Memory B cell (primary cell): ENCODE measurements at regions not wholly inside any gene's neighbourhood (a gene's known extent, or its start where the extent isn't known, plus 50 kb on each side); places are given as distances from the start of the nearest gene placed in this dataset.

ENCODE experiments used
- ATAC-seq: fragments of 150-1000 bp; cut with Tn5 transposase; 2 replicates; pipeline ENCODE4 v1.10.0; 2021; ENCODE audit warnings: low read depth, mild to moderate bottlenecking, moderate library complexity
- DNase-seq, 2 donors: peaks; one replicate each; pipeline ENCODE4 v3.0.0; 2022; ENCODE audit warnings: low spot score in 2 of 2
- H3K27ac Mint-ChIP-seq: one replicate; pipeline ENCODE4 v1.8.0; 2022; ENCODE audit warnings: mild to moderate bottlenecking, moderate library complexity, mixed read lengths
- H3K27me3 Mint-ChIP-seq: one replicate; pipeline ENCODE4 v1.8.0; 2022; ENCODE audit warnings: mixed read lengths
- H3K36me3 Mint-ChIP-seq: one replicate; pipeline ENCODE4 v1.8.0; 2022; ENCODE audit warnings: mild to moderate bottlenecking, mixed read lengths
- H3K4me1 Mint-ChIP-seq: one replicate; pipeline ENCODE4 v1.8.0; 2022; ENCODE audit warnings: mixed read lengths
- H3K4me3 Mint-ChIP-seq: one replicate; pipeline ENCODE4 v1.8.0; 2022; ENCODE audit warnings: mild to moderate bottlenecking, moderate library complexity, mixed read lengths
- H3K9me3 Mint-ChIP-seq: one replicate; pipeline ENCODE4 v1.8.0; 2022; ENCODE audit warnings: mixed read lengths

DNA sequence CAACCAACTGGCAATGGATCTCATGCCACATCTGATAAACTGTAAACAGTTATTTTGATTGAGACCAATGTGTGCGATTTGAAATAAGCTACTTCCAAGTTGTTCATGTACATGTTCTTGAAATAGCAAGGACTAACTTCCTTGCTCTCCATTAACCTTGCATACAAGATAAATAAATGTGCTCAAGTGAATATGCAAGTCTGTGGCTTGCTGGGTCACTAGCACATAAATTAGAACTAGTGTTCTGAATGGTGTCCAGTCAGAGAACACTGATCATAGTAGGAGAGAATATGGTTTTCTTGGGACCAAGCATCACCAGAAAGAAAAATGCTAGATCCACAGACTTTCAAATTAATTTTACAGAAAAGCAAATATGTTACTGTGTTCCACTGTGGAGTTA lies 640.0 kb upstream of the CCDC54 start:
- no peaks in the 10 kb centered on the region for H3K36me3 Mint-ChIP-seq
- ATAC-seq: no peak
- H3K27ac Mint-ChIP-seq: no peak overlapping the region
- H3K4me3 Mint-ChIP-seq: no peak overlapping the region
- no peaks in the 10 kb centered on the region for H3K27me3 Mint-ChIP-seq
- no peaks in the 10 kb centered on the region for H3K9me3 Mint-ChIP-seq
- DNase-seq: no peak
- H3K4me1 Mint-ChIP-seq: no peaks in the 10 kb centered on the region

DNA sequence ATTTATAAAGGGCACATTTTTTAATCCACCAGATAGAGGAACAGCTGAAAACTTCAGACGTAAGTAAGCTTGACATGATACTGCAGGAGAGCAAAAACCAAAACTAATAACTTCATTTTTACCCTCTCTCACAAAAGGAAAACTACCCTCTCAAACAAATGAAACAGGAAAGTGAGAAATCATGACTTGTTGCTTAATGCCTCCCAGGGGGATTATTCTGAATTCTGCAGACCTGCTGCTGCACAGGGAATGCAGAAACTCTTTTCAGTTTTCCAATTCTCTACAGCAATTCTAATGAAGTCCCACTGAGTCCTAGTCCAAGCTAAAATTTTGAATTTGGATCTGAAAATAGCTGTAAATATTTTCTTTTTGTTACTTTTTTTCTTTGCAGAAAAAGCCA lies 637.1 kb upstream of the CCDC54 start:
- no peak for ATAC-seq
- H3K27me3 Mint-ChIP-seq: no peaks in the 10 kb centered on the region
- DNase-seq: no peak
- H3K27ac Mint-ChIP-seq: no peak overlapping the region
- H3K4me3 Mint-ChIP-seq: no peak overlapping the region
- no peaks in the 10 kb centered on the region for H3K9me3 Mint-ChIP-seq
- no peaks in the 10 kb centered on the region for H3K36me3 Mint-ChIP-seq
- H3K4me1 Mint-ChIP-seq: no peaks in the 10 kb centered on the region

DNA sequence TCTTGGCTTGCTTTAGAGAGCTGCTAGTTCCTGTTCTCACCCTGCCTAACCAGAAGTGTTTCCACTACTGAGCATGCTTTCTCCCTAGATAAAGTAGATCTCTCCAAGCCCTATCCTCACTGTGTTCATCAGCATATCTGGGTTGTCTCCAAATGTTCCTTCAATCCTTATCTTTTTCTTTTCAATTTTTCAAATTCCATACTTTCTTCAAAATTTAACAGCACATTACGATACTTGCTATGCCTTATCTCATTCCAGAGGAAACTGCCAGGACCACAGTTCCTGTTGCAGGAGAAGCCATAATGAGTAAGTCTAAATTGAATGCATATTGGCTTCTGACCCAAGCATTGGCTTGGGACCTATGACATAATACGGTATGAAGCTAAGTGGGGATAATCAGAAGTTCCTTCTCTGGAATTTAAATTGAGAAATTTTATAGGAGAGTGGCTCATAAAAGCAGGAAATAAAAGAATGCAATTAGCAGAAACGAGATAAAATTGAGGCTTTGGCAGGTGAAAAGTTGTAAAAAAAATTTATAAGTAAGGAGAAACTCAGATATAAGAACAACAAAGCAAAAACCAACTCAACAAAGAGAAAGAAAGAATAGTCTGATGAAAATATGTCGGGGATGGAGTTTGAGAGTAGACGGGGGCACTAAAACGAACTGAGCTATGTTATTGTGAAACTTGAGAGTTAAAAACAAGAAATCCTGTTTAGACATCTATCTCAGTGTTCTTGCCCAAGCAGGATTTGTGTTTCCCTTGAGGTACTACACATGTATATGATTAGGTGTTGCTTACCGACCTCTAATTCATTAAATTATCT lies 631.7 kb upstream of the CCDC54 start:
- no peaks in the 10 kb centered on the region for H3K4me1 Mint-ChIP-seq
- DNase-seq (no peak), ATAC-seq (no peak)
- no peaks in the 10 kb centered on the region for H3K9me3 Mint-ChIP-seq
- no peaks in the 10 kb centered on the region for H3K36me3 Mint-ChIP-seq
- no peak overlapping the region for H3K4me3 Mint-ChIP-seq
- H3K27ac Mint-ChIP-seq: no peak overlapping the region
- H3K27me3 Mint-ChIP-seq: peaks cover 5% of the 10 kb centered on the region

DNA sequence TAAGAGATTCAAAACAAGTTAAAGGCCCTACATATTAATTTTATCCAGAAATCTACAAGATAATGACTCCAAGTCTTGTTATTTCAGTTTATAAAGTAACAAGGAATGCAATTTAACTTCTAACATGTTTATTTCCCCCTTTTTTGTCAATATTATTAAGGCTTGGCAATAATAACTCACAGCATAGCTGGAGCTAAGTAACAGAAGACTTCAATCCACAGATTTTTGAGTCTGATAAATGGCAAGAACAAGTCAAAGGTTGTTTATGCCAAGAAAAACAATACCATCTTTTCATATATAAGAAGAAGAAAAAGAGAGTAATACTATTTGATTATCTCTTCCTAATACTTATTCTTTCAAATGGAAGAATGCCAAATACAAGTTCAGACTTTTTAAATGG lies 631.0 kb upstream of the CCDC54 start:
- Mint-ChIP-seq H3K27ac (no peak overlapping the region), H3K36me3 (no peaks in the 10 kb centered on the region), H3K9me3 (no peaks in the 10 kb centered on the region), H3K4me3 (no peak overlapping the region), H3K27me3 (peaks cover 5% of the 10 kb centered on the region), H3K4me1 (no peaks in the 10 kb centered on the region)
- DNase-seq (no peak), ATAC-seq (no peak)

DNA sequence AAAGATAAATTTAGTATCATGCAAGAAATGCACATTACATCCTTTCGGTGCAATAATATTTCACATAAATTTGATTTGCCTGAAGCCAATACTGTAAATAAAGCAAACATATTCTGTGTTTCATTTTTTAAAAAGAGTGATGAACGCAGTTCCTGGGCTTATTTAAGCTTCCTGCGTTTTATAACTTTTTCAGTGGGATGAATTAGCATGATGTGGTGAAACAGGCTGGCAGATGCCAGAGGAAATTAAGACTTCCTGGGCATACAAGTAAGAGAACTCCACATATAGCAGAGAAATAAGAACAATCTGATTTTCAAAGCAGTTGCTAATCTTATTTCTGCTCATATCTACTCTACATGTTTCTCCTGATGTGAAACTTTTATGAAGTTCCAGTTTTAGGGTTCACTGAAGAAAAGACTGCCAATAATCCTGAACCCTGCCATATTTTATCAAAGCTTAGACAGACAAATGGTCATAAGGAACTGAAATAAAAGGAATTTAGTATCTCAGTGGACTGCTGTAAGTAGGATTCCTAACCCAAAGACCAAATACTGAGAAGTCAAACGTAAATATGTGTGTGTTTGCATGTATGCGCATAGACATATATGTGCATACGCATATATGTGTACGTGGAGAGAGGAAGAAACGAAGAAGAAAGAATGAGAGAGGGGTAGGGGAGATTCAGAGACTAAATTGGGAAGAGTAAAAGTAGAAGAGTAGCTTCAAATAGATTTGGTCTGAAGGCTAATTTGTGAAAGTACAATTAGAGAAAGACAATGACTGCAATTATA lies 628.6 kb upstream of the CCDC54 start:
- peaks cover 5% of the 10 kb centered on the region for H3K27me3 Mint-ChIP-seq
- H3K27ac Mint-ChIP-seq: no peak overlapping the region
- no peak for DNase-seq
- H3K9me3 Mint-ChIP-seq: no peaks in the 10 kb centered on the region
- no peak overlapping the region for H3K4me3 Mint-ChIP-seq
- no peaks in the 10 kb centered on the region for H3K4me1 Mint-ChIP-seq
- H3K36me3 Mint-ChIP-seq: no peaks in the 10 kb centered on the region
- no peak for ATAC-seq

DNA sequence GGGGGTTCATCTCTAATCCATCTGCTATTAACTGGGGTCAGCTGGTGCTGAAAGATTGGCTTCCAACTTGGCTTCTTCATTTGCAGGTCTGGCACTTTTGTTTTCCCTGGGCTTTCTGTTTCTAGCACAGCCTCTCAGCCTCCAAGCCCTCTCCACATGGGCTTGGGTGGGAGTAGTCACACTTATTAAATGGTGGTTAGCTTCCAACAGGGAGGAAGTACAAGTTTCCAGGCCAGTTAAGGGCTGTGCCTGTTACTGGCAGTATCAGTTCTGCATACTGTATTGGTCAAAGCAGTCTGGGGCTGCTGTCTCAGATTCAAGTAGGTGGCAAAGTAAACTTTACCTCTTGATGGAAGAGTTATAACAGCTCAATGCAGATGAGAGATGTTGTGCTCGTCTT lies 627.1 kb upstream of the CCDC54 start:
- no peak for DNase-seq
- no peaks in the 10 kb centered on the region for H3K4me1 Mint-ChIP-seq
- no peak for ATAC-seq
- H3K27me3 Mint-ChIP-seq: peaks cover 5% of the 10 kb centered on the region
- no peak overlapping the region for H3K27ac Mint-ChIP-seq
- H3K36me3 Mint-ChIP-seq: no peaks in the 10 kb centered on the region
- peaks cover 5% of the 10 kb centered on the region for H3K9me3 Mint-ChIP-seq
- H3K4me3 Mint-ChIP-seq: no peak overlapping the region

DNA sequence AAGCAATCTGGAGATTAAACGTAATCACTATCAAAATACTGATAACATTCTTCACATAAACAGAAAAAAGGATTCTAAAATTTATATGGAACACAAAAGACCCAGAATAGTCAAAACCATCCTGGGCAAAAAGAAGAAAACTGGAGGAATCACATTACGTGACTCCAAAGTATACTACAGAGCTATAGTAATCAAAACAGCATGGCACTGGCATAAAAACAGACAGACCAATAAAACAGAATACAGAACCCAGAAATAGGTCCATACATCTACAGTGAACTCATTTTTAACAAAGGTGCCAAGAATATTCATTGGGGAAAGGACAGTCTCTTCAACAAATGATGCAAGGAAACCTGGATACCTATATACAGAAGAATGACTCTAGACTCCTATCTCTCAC lies 621.9 kb upstream of the CCDC54 start:
- Mint-ChIP-seq H3K9me3 (peaks cover 6% of the 10 kb centered on the region), H3K27ac (no peak overlapping the region), H3K27me3 (no peaks in the 10 kb centered on the region), H3K36me3 (no peaks in the 10 kb centered on the region), H3K4me1 (no peaks in the 10 kb centered on the region), H3K4me3 (no peak overlapping the region)
- ATAC-seq (no peak), DNase-seq (no peak)

DNA sequence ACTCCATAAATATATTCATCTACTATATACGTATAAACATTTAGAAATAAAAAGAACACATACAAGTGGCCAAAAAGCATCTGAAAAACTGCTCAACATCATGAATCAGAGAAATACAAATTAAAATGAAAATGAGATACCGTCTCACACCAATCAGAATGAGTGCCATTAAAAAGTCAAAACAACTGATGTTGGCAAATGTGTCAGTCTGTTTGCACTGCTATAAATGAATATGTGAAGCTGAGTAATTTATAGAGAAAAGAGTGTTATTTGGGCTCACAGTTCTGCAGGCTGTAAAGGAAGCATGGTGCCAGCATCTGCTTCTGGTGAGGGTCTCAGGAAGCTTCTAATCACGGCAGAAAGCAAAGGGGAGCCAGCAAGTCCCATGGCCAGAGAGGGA lies 620.3 kb upstream of the CCDC54 start:
- H3K27ac Mint-ChIP-seq: no peak overlapping the region
- ATAC-seq: no peak

DNA sequence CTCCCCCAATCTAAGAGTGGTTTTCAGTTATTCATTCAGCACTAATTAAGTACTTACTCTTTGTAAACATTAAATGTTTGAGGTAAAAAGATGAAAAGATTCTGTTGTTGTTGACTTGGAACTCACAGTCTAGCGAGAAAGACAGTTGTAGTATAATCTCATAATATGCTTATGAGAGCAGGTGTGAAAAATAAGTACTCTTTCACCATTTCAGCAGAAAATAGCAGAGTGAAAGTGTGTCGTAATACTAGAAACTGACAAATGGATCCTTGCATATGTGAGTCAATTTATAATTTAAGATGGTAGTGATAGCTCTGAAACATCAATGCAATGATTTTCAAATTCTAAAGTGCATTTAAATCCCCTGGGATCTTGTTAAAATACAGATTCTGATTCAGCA lies 618.8 kb upstream of the CCDC54 start:
- Mint-ChIP-seq H3K4me3 (no peak overlapping the region), H3K36me3 (no peaks in the 10 kb centered on the region), H3K27me3 (no peaks in the 10 kb centered on the region), H3K4me1 (no peaks in the 10 kb centered on the region), H3K27ac (no peak overlapping the region), H3K9me3 (peaks cover 6% of the 10 kb centered on the region)
- no peak for DNase-seq
- ATAC-seq: no peak

More for the DNA sequence above, 620.3 kb upstream of the CCDC54 start:
- Mint-ChIP-seq H3K4me1 (no peaks in the 10 kb centered on the region), H3K36me3 (no peaks in the 10 kb centered on the region), H3K9me3 (peaks cover 6% of the 10 kb centered on the region), H3K27me3 (no peaks in the 10 kb centered on the region), H3K4me3 (no peak overlapping the region)
- no peak for DNase-seq

DNA sequence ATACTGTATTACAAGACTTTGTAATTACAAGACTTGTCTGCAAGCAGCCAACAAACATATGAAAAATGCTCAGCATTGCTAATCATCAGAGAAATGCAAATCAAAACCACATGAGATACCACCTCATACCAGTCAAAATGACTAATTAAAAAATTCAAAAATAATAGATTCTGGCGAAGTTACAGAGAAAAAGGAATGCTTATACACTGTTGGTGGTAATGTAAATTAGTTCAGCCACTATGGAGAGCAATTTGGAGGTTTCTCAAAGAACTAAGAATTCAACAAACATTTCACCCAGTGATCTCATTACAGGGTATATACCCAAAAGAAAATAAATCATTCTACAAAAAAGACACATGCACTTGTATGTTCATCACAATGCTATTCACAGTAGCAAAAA lies 617.5 kb upstream of the CCDC54 start:
- peaks cover 4% of the 10 kb centered on the region for H3K9me3 Mint-ChIP-seq
- DNase-seq: no peak
- no peaks in the 10 kb centered on the region for H3K36me3 Mint-ChIP-seq
- no peak overlapping the region for H3K27ac Mint-ChIP-seq
- H3K4me1 Mint-ChIP-seq: no peaks in the 10 kb centered on the region
- ATAC-seq: no peak
- H3K4me3 Mint-ChIP-seq: no peak overlapping the region
- no peaks in the 10 kb centered on the region for H3K27me3 Mint-ChIP-seq

DNA sequence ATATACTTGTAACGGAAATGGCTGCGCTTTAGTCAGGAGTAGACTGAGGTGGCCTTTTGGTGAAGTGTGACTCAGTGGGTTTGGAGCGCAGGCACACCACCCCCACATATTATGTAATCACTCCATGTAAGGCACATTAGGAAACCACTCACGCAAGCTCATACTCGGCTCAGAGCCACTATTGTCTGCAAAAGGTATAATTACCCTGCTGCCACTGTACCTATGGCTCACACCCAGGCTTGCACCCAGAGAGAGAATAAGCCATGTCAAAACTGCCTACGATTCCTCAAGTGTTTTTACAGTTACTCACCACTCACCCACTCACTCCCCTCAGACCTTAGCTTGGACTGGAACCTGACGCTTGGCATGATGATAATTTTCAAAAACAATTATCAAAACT lies 611.9 kb upstream of the CCDC54 start:
- H3K27ac Mint-ChIP-seq: no peak overlapping the region
- H3K4me1 Mint-ChIP-seq: no peaks in the 10 kb centered on the region
- ATAC-seq (no peak), DNase-seq (no peak)
- H3K4me3 Mint-ChIP-seq: no peak overlapping the region
- no peaks in the 10 kb centered on the region for H3K36me3 Mint-ChIP-seq
- H3K27me3 Mint-ChIP-seq: no peaks in the 10 kb centered on the region
- no peaks in the 10 kb centered on the region for H3K9me3 Mint-ChIP-seq

DNA sequence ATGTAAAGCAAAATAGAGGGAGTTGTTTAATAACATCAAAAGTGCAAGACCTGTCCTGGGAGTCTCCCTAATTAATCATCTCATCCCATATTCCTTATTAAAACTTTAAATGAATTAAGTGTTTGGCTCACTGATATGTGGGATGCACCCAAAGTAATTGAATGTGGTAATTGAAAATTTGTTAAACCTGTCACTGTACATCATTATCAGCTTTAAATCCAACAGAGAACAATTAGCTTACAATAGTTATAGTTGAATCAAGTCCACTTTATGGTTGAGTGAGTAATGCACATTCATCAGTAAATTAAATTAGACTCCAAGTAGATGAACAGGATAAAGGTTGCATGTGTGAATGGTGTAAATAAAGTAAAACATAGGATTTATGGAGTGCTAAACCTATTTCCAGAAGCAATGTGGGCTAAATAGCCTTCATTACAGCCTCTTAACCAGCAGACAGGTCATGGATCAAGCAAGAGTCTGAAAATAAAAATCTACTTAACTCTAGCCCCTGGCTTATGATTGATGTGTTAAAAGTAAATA lies 608.2 kb upstream of the CCDC54 start:
- DNase-seq (no peak), ATAC-seq (no peak)
- Mint-ChIP-seq H3K27ac (no peak overlapping the region), H3K27me3 (no peaks in the 10 kb centered on the region), H3K9me3 (no peaks in the 10 kb centered on the region), H3K36me3 (no peaks in the 10 kb centered on the region), H3K4me3 (no peak overlapping the region), H3K4me1 (no peaks in the 10 kb centered on the region)

DNA sequence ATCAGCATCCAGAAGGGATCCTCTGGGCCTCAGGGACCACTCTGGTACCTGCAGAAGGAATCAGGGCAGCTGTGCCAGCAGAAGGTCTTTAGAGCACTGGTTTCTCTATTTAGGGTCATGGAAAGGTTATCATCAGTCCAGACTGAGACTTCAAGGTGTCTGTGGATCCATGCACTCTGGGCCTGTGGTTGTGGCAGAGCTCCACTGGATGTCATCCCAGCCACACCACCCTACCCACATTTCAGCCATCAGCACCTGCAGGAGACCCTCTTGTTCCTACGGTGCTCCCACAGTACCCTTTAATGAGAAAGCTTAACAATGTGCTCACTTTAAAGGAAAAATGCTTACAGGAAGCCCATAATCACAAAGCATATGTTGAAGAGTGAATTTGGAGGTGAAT lies 603.4 kb upstream of the CCDC54 start:
- ATAC-seq (no peak), DNase-seq (no peak)
- Mint-ChIP-seq H3K9me3 (peaks cover 3% of the 10 kb centered on the region), H3K36me3 (no peaks in the 10 kb centered on the region), H3K4me3 (no peak overlapping the region), H3K27ac (no peak overlapping the region), H3K4me1 (no peaks in the 10 kb centered on the region), H3K27me3 (peaks cover 1% of the 10 kb centered on the region)

DNA sequence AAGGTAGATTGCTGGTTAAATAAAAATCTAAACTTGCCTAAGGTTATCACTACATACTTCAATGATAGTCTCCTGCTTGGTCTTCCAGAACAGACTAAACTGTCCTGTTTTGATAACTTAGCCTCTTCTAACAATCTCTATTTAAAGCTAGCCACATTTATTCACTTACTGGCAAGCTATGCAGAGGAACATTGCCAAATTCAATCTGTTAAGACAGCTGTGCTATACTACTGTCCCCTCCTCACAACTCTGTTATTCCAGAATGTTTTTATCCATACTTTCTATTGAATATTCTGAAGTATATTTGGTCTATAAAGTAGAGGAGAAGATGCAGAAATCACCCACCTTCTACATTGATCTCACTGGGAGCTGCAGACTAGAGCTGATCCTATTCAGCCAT lies 594.0 kb upstream of the CCDC54 start:
- no peak overlapping the region for H3K27ac Mint-ChIP-seq
- no peak overlapping the region for H3K4me3 Mint-ChIP-seq
- DNase-seq (no peak), ATAC-seq (no peak)
- no peaks in the 10 kb centered on the region for H3K36me3 Mint-ChIP-seq
- H3K27me3 Mint-ChIP-seq: peaks cover 2% of the 10 kb centered on the region
- no peaks in the 10 kb centered on the region for H3K9me3 Mint-ChIP-seq
- no peaks in the 10 kb centered on the region for H3K4me1 Mint-ChIP-seq
